ENCODE measurements at regions not wholly inside any gene's neighbourhood (a gene's known extent, or its start where the extent isn't known, plus 50 kb on each side); places are given as distances from the start of the nearest gene placed in this dataset.

GRCh38 chr2:67716895-67717396, 319.8 kb downstream of the ETAA1 start:
- DNase-seq (ENCODE audit: low read depth in 2 of 2): peak in 1 of 2 donors; percentile 5
- TF ChIP-seq CTCF (IDR thresholded peaks at IDR 0.05; ENCODE audit: low read depth, low read length): no peak

GRCh38 chr2:67717692-67718091, 320.6 kb downstream of the ETAA1 start:
- no peak for DNase-seq (ENCODE audit: low read depth in 2 of 2)
- TF ChIP-seq CTCF (IDR thresholded peaks at IDR 0.05; ENCODE audit: low read depth, low read length): no peak
- no peak overlapping the region for H3K4me3 ChIP-seq (replicated peaks in 1 of 2; ENCODE audit: low read depth in 2 of 2, low read length in 2 of 2)

More at GRCh38 chr2:67716895-67717396, 319.8 kb downstream of the ETAA1 start:
- H3K4me3 ChIP-seq (replicated peaks in 1 of 2; ENCODE audit: low read depth in 2 of 2, low read length in 2 of 2): no peak overlapping the region

- DNase-seq (ENCODE audit: low read depth in 2 of 2): peak in 1 of 2 donors; percentile 37
- H3K4me3 ChIP-seq (replicated peaks in 1 of 2; ENCODE audit: low read depth in 2 of 2, low read length in 2 of 2): no peak overlapping the region
Observed at GRCh38 chr2:67719351-67719750, 322.2 kb downstream of the ETAA1 start.

GRCh38 chr2:67721516-67721915, 324.4 kb downstream of the ETAA1 start:
- H3K4me3 ChIP-seq (replicated peaks in 1 of 2; ENCODE audit: low read depth in 2 of 2, low read length in 2 of 2): no peak overlapping the region
- no peak for TF ChIP-seq CTCF (IDR thresholded peaks at IDR 0.05; ENCODE audit: low read depth, low read length)
- DNase-seq (ENCODE audit: low read depth in 2 of 2): no peak

More at GRCh38 chr2:67719351-67719750, 322.2 kb downstream of the ETAA1 start:
- TF ChIP-seq CTCF (IDR thresholded peaks at IDR 0.05; ENCODE audit: low read depth, low read length): no peak

GRCh38 chr2:67724261-67724660, 327.1 kb downstream of the ETAA1 start:
- no peak for DNase-seq (ENCODE audit: low read depth in 2 of 2)
- H3K4me3 ChIP-seq (replicated peaks in 1 of 2; ENCODE audit: low read depth in 2 of 2, low read length in 2 of 2): no peak overlapping the region
- TF ChIP-seq CTCF (IDR thresholded peaks at IDR 0.05; ENCODE audit: low read depth, low read length): no peak

- no peak for DNase-seq (ENCODE audit: low read depth in 2 of 2)
- H3K4me3 ChIP-seq (replicated peaks in 1 of 2; ENCODE audit: low read depth in 2 of 2, low read length in 2 of 2): no peak overlapping the region
- TF ChIP-seq CTCF (IDR thresholded peaks at IDR 0.05; ENCODE audit: low read depth, low read length): no peak
Observed at GRCh38 chr2:67725731-67726130, 328.6 kb downstream of the ETAA1 start.

GRCh38 chr2:67726416-67726815, 329.3 kb downstream of the ETAA1 start:
- H3K4me3 ChIP-seq (replicated peaks in 1 of 2; ENCODE audit: low read depth in 2 of 2, low read length in 2 of 2): no peak overlapping the region
- no peak for TF ChIP-seq CTCF (IDR thresholded peaks at IDR 0.05; ENCODE audit: low read depth, low read length)
- no peak for DNase-seq (ENCODE audit: low read depth in 2 of 2)

All from cardiac fibroblast (primary cell).